SH-SY5Y (cell line): ENCODE measurements at regions not wholly inside any gene's neighbourhood (a gene's known extent, or its start where the extent isn't known, plus 50 kb on each side); places are given as distances from the start of the nearest gene placed in this dataset.

Experiments
- GATA2 ChIP-seq: IDR thresholded peaks from 2 replicates; pipeline ENCODE4 v1.6.1; 2011; ENCODE audit warnings: mild to moderate bottlenecking, low read depth, low read length
- GATA3 ChIP-seq: IDR thresholded peaks from 2 replicates; pipeline ENCODE4 v1.6.1; 2011; ENCODE audit warnings: low read depth, mild to moderate bottlenecking, low read length, moderate library complexity

DNA sequence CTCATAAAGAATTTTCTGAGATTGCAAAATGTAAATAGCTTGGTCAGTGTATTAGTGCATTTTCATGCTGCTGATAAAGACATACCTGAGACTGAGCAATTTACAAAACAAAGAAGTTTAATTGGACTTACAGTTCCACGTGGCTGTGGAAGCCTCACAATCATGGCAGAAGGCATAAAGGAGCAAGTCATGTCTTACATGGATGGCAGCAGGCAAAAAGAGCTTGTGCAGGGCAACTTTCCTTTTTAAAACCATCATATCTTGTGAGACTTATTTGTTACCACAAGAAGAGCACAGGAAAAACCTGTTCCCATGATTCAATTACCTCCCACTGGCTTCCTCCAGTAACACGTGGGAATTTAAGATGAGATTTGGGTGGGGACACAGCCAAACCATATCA lies 112.7 kb upstream of the HDDC2 start:
- TF ChIP-seq GATA3: no peak
- no peak for TF ChIP-seq GATA2
